ENCODE measurements at regions not wholly inside any gene's neighbourhood (a gene's known extent, or its start where the extent isn't known, plus 50 kb on each side); places are given as distances from the start of the nearest gene placed in this dataset.

DNA sequence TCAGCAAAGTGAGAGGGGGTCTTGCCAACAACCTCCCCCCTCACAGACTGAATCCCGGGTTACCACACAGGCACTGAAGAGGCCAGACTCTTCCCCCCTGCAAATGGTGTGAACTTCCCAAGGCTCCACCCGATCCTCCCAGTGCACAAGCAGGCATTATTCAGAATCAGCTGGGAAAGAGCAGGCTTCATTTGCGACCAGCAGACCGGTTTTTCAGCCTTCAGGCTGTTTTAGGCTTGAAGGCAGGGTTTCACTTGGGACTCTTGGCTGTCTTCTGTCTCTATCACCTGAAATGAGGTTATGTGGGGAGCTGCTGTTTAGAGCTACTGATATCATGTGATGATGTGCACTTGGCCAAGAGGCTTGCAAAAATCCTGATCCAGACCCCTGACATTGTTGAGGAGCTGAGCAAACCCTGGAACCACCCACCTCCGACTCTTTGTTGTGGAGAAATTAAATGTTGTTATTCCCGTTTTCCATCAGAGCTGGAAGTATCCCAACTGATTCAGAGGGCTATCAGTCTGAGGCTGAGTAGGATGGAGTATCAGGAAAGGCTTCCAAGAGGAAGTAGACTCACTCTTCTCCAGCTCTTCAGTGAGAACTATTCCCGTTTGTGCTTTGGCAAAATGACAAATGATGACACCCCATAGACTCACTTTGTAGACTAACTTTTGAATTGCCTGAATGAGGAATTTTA lies 63.3 kb upstream of the ZFR start:
- TF ChIP-seq, protein P1, sequence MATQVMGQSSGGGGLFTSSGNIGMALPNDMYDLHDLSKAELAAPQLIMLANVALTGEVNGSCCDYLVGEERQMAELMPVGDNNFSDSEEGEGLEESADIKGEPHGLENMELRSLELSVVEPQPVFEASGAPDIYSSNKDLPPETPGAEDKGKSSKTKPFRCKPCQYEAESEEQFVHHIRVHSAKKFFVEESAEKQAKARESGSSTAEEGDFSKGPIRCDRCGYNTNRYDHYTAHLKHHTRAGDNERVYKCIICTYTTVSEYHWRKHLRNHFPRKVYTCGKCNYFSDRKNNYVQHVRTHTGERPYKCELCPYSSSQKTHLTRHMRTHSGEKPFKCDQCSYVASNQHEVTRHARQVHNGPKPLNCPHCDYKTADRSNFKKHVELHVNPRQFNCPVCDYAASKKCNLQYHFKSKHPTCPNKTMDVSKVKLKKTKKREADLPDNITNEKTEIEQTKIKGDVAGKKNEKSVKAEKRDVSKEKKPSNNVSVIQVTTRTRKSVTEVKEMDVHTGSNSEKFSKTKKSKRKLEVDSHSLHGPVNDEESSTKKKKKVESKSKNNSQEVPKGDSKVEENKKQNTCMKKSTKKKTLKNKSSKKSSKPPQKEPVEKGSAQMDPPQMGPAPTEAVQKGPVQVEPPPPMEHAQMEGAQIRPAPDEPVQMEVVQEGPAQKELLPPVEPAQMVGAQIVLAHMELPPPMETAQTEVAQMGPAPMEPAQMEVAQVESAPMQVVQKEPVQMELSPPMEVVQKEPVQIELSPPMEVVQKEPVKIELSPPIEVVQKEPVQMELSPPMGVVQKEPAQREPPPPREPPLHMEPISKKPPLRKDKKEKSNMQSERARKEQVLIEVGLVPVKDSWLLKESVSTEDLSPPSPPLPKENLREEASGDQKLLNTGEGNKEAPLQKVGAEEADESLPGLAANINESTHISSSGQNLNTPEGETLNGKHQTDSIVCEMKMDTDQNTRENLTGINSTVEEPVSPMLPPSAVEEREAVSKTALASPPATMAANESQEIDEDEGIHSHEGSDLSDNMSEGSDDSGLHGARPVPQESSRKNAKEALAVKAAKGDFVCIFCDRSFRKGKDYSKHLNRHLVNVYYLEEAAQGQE (IDR thresholded peaks at IDR 0.05): no peak
- TF ChIP-seq, protein P2, sequence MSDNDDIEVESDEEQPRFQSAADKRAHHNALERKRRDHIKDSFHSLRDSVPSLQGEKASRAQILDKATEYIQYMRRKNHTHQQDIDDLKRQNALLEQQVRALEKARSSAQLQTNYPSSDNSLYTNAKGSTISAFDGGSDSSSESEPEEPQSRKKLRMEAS (IDR thresholded peaks at IDR 0.05): no peak
- TF ChIP-seq NR3C1 (IDR thresholded peaks at IDR 0.05) (no peak), KDM5A (IDR thresholded peaks at IDR 0.05) (no peak), CHD2 (IDR thresholded peaks at IDR 0.05; ENCODE audit: low read length, partially characterized antibody) (no peak), MYC (IDR thresholded peaks at IDR 0.05; ENCODE audit: borderline replicate concordance, low read length) (no peak), HOXA7 (CRISPR knock-in tag; IDR thresholded peaks at IDR 0.05) (no peak), POLR2A (IDR thresholded peaks at IDR 0.05; ENCODE audit: low read length) (no peak), RNF2 (IDR thresholded peaks at IDR 0.05; ENCODE audit: borderline replicate concordance, low read depth) (no peak), NFE2L2 (conservative IDR thresholded peaks at IDR 0.05; ENCODE audit: low read length) (no peak), JUN (IDR thresholded peaks at IDR 0.05) (no peak), SREBF2 (IDR thresholded peaks at IDR 0.05) (no peak)
- TF ChIP-seq, protein P3, sequence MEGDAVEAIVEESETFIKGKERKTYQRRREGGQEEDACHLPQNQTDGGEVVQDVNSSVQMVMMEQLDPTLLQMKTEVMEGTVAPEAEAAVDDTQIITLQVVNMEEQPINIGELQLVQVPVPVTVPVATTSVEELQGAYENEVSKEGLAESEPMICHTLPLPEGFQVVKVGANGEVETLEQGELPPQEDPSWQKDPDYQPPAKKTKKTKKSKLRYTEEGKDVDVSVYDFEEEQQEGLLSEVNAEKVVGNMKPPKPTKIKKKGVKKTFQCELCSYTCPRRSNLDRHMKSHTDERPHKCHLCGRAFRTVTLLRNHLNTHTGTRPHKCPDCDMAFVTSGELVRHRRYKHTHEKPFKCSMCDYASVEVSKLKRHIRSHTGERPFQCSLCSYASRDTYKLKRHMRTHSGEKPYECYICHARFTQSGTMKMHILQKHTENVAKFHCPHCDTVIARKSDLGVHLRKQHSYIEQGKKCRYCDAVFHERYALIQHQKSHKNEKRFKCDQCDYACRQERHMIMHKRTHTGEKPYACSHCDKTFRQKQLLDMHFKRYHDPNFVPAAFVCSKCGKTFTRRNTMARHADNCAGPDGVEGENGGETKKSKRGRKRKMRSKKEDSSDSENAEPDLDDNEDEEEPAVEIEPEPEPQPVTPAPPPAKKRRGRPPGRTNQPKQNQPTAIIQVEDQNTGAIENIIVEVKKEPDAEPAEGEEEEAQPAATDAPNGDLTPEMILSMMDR (IDR thresholded peaks at IDR 0.05): no peak
- TF ChIP-seq, protein P4, sequence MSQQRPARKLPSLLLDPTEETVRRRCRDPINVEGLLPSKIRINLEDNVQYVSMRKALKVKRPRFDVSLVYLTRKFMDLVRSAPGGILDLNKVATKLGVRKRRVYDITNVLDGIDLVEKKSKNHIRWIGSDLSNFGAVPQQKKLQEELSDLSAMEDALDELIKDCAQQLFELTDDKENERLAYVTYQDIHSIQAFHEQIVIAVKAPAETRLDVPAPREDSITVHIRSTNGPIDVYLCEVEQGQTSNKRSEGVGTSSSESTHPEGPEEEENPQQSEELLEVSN (IDR thresholded peaks at IDR 0.05; ENCODE audit: borderline replicate concordance, low read depth): no peak

All from A549 (cell line).